GM06990 (cell line): ENCODE measurements at regions not wholly inside any gene's neighbourhood (a gene's known extent, or its start where the extent isn't known, plus 50 kb on each side); places are given as distances from the start of the nearest gene placed in this dataset.

Experiments used
- DNase-seq: peaks from one replicate; pipeline ENCODE4 v3.0.0-alpha.2; 2011; ENCODE audit not compliant: insufficient read length; ENCODE audit errors: extremely low read depth
- H3K27me3 ChIP-seq: replicated peaks from 2 replicates; pipeline ENCODE4 v1.6.0; 2011; ENCODE audit warnings: low read length; ENCODE audit not compliant: control insufficient read depth, insufficient read depth
- H3K36me3 ChIP-seq: 2 replicates; pipeline ENCODE4 v1.5.1; 2011; ENCODE audit warnings: low read length; ENCODE audit not compliant: control insufficient read depth, insufficient read depth
- H3K4me3 ChIP-seq: replicated peaks from 2 replicates; pipeline ENCODE4 v1.5.1; 2011; ENCODE audit warnings: low read depth, mild to moderate bottlenecking, control low read depth, low read length
- TF ChIP-seq, protein P1 (sequence below): IDR thresholded peaks from 2 replicates; pipeline ENCODE4 v1.5.1; 2011; ENCODE audit warnings: low read length, control low read depth, mild to moderate bottlenecking, inconsistent platforms; ENCODE audit not compliant: insufficient read depth, poor library complexity, severe bottlenecking

DNA sequence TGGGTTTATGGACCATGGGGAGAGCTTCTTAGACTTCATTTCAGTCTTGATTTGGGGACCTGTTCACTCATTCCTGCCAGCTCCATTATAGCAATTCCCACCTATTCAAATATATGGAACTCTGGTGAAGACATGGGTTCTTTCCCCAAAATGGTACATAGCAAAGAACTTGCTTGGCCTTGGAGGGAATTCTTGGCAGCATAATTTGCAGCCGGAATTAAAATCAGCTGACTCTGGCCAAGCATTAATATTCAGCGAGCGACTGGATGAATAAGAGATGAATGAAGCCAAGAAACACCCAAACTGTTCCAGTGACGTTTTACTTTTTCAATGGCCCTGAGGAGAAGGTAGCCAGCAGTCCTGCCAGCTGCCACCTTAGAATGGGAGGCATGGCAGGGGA lies 88.4 kb upstream of the SOX1 start:
- Histone ChIP-seq H3K4me3 (no peak overlapping the region), H3K36me3 (no peaks in the 10 kb centered on the region), H3K27me3 (no peaks in the 10 kb centered on the region)
- DNase-seq: no peak
- TF ChIP-seq, protein P1, sequence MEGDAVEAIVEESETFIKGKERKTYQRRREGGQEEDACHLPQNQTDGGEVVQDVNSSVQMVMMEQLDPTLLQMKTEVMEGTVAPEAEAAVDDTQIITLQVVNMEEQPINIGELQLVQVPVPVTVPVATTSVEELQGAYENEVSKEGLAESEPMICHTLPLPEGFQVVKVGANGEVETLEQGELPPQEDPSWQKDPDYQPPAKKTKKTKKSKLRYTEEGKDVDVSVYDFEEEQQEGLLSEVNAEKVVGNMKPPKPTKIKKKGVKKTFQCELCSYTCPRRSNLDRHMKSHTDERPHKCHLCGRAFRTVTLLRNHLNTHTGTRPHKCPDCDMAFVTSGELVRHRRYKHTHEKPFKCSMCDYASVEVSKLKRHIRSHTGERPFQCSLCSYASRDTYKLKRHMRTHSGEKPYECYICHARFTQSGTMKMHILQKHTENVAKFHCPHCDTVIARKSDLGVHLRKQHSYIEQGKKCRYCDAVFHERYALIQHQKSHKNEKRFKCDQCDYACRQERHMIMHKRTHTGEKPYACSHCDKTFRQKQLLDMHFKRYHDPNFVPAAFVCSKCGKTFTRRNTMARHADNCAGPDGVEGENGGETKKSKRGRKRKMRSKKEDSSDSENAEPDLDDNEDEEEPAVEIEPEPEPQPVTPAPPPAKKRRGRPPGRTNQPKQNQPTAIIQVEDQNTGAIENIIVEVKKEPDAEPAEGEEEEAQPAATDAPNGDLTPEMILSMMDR: no peak

DNA sequence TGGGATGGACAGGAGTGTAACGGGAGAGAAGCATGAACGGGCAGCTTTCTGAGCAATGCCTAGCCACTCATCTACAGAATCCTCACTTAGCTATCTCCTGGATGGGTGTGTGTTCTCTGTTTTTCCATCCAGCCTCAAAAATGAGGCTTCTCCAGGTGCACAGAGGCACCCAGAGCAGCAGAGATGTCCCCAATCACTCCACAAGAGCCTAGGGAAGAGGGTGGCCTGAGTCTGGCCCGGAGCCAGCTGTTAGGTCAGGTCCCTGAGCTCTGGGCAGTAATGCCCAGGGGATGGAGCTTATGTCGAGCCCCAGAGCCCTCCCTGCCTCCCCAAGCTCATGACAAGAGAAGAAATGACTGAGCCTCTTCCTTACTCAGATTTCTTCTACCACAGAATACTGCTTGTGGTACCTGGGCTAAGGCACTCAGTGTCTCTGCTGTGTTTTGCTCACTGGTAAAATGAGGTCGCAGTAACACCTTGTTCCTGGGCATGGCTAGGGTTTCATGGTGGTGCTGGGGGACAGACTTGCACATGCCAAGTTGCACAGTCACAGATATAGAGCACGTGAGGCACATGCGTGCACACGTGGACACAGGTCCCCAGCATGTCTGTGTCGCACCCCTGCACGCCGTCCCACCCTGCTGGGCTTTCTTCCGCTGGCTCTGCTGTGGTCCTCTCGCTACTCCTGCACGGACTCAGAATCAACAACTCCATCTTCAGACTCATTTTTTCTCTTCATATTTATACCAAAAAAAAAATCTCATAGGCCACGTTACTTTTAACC lies 86.6 kb upstream of the SOX1 start:
- Histone ChIP-seq H3K27me3 (no peaks in the 10 kb centered on the region), H3K4me3 (no peak overlapping the region), H3K36me3 (no peaks in the 10 kb centered on the region)
- TF ChIP-seq, protein P1: no peak
- no peak for DNase-seq

DNA sequence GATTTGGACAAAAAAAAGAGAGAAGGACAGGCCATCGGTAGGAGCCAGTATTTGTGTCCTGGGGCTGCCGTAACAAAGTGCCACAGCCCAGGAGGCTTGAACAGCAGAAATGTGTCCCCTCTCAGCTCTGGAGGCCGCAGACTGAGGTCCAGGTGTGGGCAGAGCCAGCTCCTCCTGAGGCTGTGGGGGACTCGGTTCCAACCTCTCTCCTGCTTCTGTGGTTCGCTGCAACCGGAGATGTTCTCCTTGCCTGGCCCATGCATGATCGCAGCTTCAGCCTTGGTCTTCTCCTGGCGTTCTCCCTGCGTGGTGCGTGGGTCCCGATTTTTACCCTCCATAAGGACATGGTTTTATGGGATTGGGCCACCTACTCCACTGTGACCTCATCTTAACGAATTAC lies 85.9 kb upstream of the SOX1 start:
- Histone ChIP-seq H3K27me3 (no peaks in the 10 kb centered on the region), H3K4me3 (no peak overlapping the region), H3K36me3 (no peaks in the 10 kb centered on the region)
- DNase-seq: no peak
- TF ChIP-seq, protein P1: no peak

DNA sequence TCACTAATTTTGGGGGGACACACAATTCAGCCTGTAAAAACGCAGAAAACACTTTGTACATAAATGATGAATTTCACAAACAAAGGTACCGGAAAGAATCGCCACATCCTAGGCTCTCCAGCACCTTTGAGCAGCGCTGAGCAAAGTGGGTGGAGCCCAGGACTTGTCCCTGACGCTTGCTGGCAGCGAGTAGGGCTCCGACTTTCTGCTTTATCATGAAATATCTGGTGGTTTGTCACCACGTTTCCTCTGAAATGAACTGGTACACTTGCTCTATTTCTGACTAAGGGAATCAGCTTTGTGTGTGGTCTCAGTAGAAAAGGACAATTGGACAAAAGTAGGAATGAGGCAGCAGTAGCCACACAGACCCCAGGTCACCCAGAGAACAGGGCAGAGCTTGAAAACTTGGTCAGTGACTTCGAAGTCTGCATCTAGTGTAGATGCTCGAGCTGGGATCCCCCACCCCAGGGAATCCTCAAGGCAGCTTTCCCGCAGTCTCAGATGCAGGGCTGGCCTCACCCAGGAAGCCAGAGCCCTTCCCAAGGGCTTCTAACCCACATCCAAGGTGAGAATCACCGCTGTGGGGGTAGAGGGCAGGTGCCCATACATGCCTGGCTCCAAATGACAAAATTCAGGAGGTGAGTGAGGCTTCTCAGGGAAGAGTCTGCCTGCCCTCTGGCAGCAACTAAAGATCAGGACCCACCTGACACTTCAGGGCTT lies 85.3 kb upstream of the SOX1 start:
- TF ChIP-seq, protein P1: no peak
- H3K36me3 ChIP-seq: no peaks in the 10 kb centered on the region
- DNase-seq: no peak
- no peak overlapping the region for H3K4me3 ChIP-seq
- H3K27me3 ChIP-seq: no peaks in the 10 kb centered on the region

DNA sequence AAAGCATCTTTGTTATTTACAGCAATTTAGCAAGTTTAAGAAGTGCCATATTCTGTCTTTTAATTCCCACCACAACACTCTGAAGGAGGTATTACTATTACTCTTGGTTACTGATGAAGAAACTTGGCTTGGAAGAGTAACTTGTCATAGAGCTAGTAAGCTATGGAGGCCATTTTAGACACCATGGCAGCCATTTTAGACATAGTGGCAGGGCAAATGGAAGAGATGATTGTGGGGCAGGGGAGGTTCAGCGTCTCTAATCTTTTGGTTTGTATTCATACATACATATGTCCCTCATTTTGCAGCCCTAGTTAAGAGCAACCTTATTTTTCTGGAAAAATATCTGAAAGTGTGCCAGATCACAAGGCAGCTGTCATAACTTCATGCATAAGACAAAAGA lies 82.6 kb upstream of the SOX1 start:
- DNase-seq: no peak
- Histone ChIP-seq H3K27me3 (no peaks in the 10 kb centered on the region), H3K4me3 (no peak overlapping the region), H3K36me3 (no peaks in the 10 kb centered on the region)
- TF ChIP-seq, protein P1: no peak

DNA sequence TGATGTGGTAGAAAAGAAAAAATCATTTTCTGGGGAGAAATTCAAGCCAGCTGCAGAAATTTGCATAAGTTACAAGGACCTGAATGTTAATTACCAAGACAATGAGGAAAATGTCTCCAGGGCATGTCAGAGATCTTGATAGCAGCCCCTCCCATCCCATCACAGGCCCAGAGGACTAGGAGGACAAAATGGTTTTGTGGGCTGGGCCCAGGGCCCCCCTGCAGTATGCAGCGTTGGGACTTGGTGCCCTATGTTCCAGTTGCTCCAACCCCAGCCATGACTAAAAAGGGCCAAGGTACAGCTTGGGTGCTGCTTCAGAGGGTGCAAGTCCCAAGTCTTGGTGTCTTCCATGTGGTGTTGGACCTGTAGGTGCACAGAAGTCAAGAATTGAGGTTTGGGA lies 76.6 kb upstream of the SOX1 start:
- Histone ChIP-seq H3K36me3 (no peaks in the 10 kb centered on the region; the same call in 1 of the 2 replicates), H3K4me3 (no peak overlapping the region), H3K27me3 (no peaks in the 10 kb centered on the region)
- no peak for DNase-seq
- TF ChIP-seq, protein P1: no peak
